GM18508 (cell line): ENCODE measurements at regions not wholly inside any gene's neighbourhood (a gene's known extent, or its start where the extent isn't known, plus 50 kb on each side); places are given as distances from the start of the nearest gene placed in this dataset.

Experiments
- ATAC-seq: cut with Tn5 transposase; IDR thresholded peaks from one replicate; pipeline ENCODE4 v1.9.1; 2021; ENCODE audit warnings: moderate number of reproducible peaks; ENCODE audit not compliant: insufficient read depth, unreplicated experiment

GRCh38 chr9:75599126-75599525 is 291.3 kb upstream of the PCSK5 start:
- no peak for ATAC-seq

GRCh38 chr9:75601280-75601679 is 289.2 kb upstream of the PCSK5 start:
- no peak for ATAC-seq

- no peak for ATAC-seq
These were observed 288.4 kb upstream of the PCSK5 start for GRCh38 chr9:75602060-75602459.

- ATAC-seq = no peak
These were observed 285.8 kb upstream of the PCSK5 start for GRCh38 chr9:75604661-75605060.

GRCh38 chr9:75607521-75607920 is 283.0 kb upstream of the PCSK5 start:
- no peak for ATAC-seq

- no peak for ATAC-seq
These were observed 281.1 kb upstream of the PCSK5 start for GRCh38 chr9:75609401-75609800.

- ATAC-seq = no peak
These were observed 280.2 kb upstream of the PCSK5 start for GRCh38 chr9:75610246-75610645.

GRCh38 chr9:75612205-75612604 is 278.3 kb upstream of the PCSK5 start:
- no peak for ATAC-seq

- no peak for ATAC-seq
These were observed 277.7 kb upstream of the PCSK5 start for GRCh38 chr9:75612754-75613153.

- no peak for ATAC-seq
These were observed 275.2 kb upstream of the PCSK5 start for GRCh38 chr9:75615284-75615683.

GRCh38 chr9:75616052-75616451 is 274.4 kb upstream of the PCSK5 start:
- no peak for ATAC-seq

GRCh38 chr9:75616841-75617566 is 273.5 kb upstream of the PCSK5 start:
- ATAC-seq = no peak

- ATAC-seq = no peak
These were observed 267.0 kb upstream of the PCSK5 start for GRCh38 chr9:75623462-75623861.

GRCh38 chr9:75624998-75625397 is 265.5 kb upstream of the PCSK5 start:
- no peak for ATAC-seq

GRCh38 chr9:75626860-75627259 is 263.6 kb upstream of the PCSK5 start:
- ATAC-seq = no peak

- ATAC-seq = no peak
These were observed 261.5 kb upstream of the PCSK5 start for GRCh38 chr9:75628952-75629351.

- no peak for ATAC-seq
These were observed 256.9 kb upstream of the PCSK5 start for GRCh38 chr9:75633451-75634057.

GRCh38 chr9:75636427-75637045 is 253.9 kb upstream of the PCSK5 start:
- no peak for ATAC-seq

- no peak for ATAC-seq
These were observed 250.4 kb upstream of the PCSK5 start for GRCh38 chr9:75639971-75640610.

- ATAC-seq = no peak
These were observed 248.0 kb upstream of the PCSK5 start for GRCh38 chr9:75642522-75642921.

- no peak for ATAC-seq
These were observed 245.8 kb upstream of the PCSK5 start for GRCh38 chr9:75644649-75645048.
